CD4-positive, alpha-beta memory T cell (primary cell): ENCODE measurements at regions not wholly inside any gene's neighbourhood (a gene's known extent, or its start where the extent isn't known, plus 50 kb on each side); places are given as distances from the start of the nearest gene placed in this dataset.

Source experiments
- CTCF ChIA-PET: fragments of 350-600 bp; sonication (Branson Sonifier 250); formaldehyde crosslinking; loops from one replicate; lab custom pipeline; 2021; ENCODE audit warnings: inconsistent platforms; ENCODE audit not compliant: partially characterized antibody; lab: Charles Lee
- POLR2A ChIA-PET: fragments of 350-600 bp; sonication (Branson Sonifier 250); formaldehyde crosslinking; loops from one replicate; lab custom pipeline; 2021; ENCODE audit not compliant: partially characterized antibody; lab: Charles Lee
- DNase-seq, 5 donors: peaks; one replicate each; pipeline versions ENCODE4 v3.0.0 to v3.0.0-alpha.2; 2020 to 2022; ENCODE audit warnings: mixed read lengths in 1 of 5
- H3K27ac ChIP-seq: one replicate; pipeline ENCODE4 v1.7.0; 2013; ENCODE audit warnings: low read depth, low read length
- H3K27me3 ChIP-seq: 2 replicates; pipeline ENCODE4 v1.7.0; 2013; ENCODE audit warnings: mild to moderate bottlenecking, low read length, moderate library complexity; ENCODE audit not compliant: insufficient read depth
- H3K36me3 ChIP-seq: 2 replicates; pipeline ENCODE4 v1.7.0; 2013; ENCODE audit warnings: mild to moderate bottlenecking, low read length, moderate library complexity; ENCODE audit not compliant: insufficient read depth
- H3K4me1 ChIP-seq: 2 replicates; pipeline ENCODE4 v1.7.0; 2013; ENCODE audit warnings: mild to moderate bottlenecking, low read length, moderate library complexity; ENCODE audit not compliant: insufficient read depth
- H3K4me3 ChIP-seq, 2 donors: one replicate each; pipeline ENCODE4 v1.7.0; 2013; ENCODE audit warnings: low read length in 2 of 2, mild to moderate bottlenecking in 1 of 2
- H3K9me3 ChIP-seq, 2 donors: one replicate each; pipeline ENCODE4 v1.7.0; 2013; ENCODE audit warnings: low read length in 2 of 2, control low read depth in 1 of 2; ENCODE audit not compliant: control insufficient read depth in 1 of 2
- H3K27ac Mint-ChIP-seq, 7 donors: one replicate each; pipeline ENCODE4 v1.8.0; 2020 to 2021; ENCODE audit warnings: mixed read lengths in 7 of 7, mild to moderate bottlenecking in 6 of 7, inconsistent platforms in 3 of 7, moderate library complexity in 3 of 7
- H3K27me3 Mint-ChIP-seq, 2 donors: one replicate each; pipeline ENCODE4 v1.8.0; 2020 to 2021; ENCODE audit warnings: mixed read lengths in 2 of 2
- H3K36me3 Mint-ChIP-seq, 2 donors: one replicate each; pipeline ENCODE4 v1.8.0; 2020 to 2021; ENCODE audit warnings: mixed read lengths in 2 of 2, inconsistent platforms in 1 of 2, mild to moderate bottlenecking in 1 of 2
- H3K4me1 Mint-ChIP-seq, 4 donors: one replicate each; pipeline ENCODE4 v1.8.0; 2020 to 2021; ENCODE audit warnings: mixed read lengths in 4 of 4, mild to moderate bottlenecking in 1 of 4
- H3K4me3 Mint-ChIP-seq, 8 donors: one replicate each; pipeline ENCODE4 v1.8.0; 2020 to 2021; ENCODE audit warnings: mixed read lengths in 8 of 8, mild to moderate bottlenecking in 7 of 8, moderate library complexity in 6 of 8, inconsistent platforms in 3 of 8
- H3K9me3 Mint-ChIP-seq, 8 donors: one replicate each; pipeline ENCODE4 v1.8.0; 2020 to 2021; ENCODE audit warnings: mixed read lengths in 8 of 8, mild to moderate bottlenecking in 5 of 8, inconsistent platforms in 3 of 8, moderate library complexity in 1 of 8
- intact Hi-C: fragments of 100-400 bp; cut with micrococcal nuclease; formaldehyde crosslinking; loops from one replicate; pipeline ENCODE4 v1.15.1; 2023

GRCh38 chr18:53784253-53784652, 440.2 kb downstream of the MBD2 start:
- intact Hi-C loops, result no loop called here
- POLR2A ChIA-PET, result no interaction called here
- no peak overlapping the region for H3K27ac ChIP-seq
- H3K4me1 ChIP-seq, result no peaks in the 10 kb centered on the region
- no peaks in the 10 kb centered on the region for H3K27me3 ChIP-seq
- no peaks in the 10 kb centered on the region for H3K36me3 ChIP-seq
- no peak overlapping the region for H3K4me3 ChIP-seq
- CTCF ChIA-PET, result no interaction called here
- Mint-ChIP-seq H3K27me3 (no peaks in the 10 kb centered on the region), H3K27ac (no peak overlapping the region), H3K4me1 (no peaks in the 10 kb centered on the region), H3K9me3 (peaks cover 0 to 19% (median 4%) of the 10 kb centered on the region in 8 donors), H3K4me3 (no peak overlapping the region), H3K36me3 (no peaks in the 10 kb centered on the region)
- DNase-seq, result no peak
- H3K9me3 ChIP-seq, result no peaks in the 10 kb centered on the region

GRCh38 chr18:53780666-53781065, 443.8 kb downstream of the MBD2 start:
- Mint-ChIP-seq H3K27ac (no peak overlapping the region), H3K4me3 (no peak overlapping the region), H3K27me3 (no peaks in the 10 kb centered on the region), H3K36me3 (no peaks in the 10 kb centered on the region), H3K4me1 (no peaks in the 10 kb centered on the region), H3K9me3 (peaks cover 0 to 31% (median 9%) of the 10 kb centered on the region in 8 donors)
- POLR2A ChIA-PET, result no interaction called here
- DNase-seq, result no peak
- Histone ChIP-seq H3K4me3 (no peak overlapping the region), H3K36me3 (no peaks in the 10 kb centered on the region), H3K4me1 (no peaks in the 10 kb centered on the region), H3K27ac (no peak overlapping the region), H3K9me3 (no peaks in the 10 kb centered on the region), H3K27me3 (no peaks in the 10 kb centered on the region)
- intact Hi-C loops, result no loop called here
- CTCF ChIA-PET, result no interaction called here

- no peaks in the 10 kb centered on the region for H3K36me3 Mint-ChIP-seq
- Histone ChIP-seq H3K27ac (no peak overlapping the region), H3K4me1 (no peaks in the 10 kb centered on the region), H3K9me3 (no peaks in the 10 kb centered on the region), H3K27me3 (no peaks in the 10 kb centered on the region), H3K36me3 (no peaks in the 10 kb centered on the region), H3K4me3 (no peak overlapping the region)
- H3K27me3 Mint-ChIP-seq, result no peaks in the 10 kb centered on the region
- ChIA-PET CTCF (no interaction called here), POLR2A (no interaction called here)
- no peaks in the 10 kb centered on the region for H3K4me1 Mint-ChIP-seq
- no peak overlapping the region for H3K4me3 Mint-ChIP-seq
- intact Hi-C loops, result no loop called here
- H3K9me3 Mint-ChIP-seq, result peaks cover 5 to 23% (median 14%) of the 10 kb centered on the region in 8 donors
- no peak for DNase-seq
- H3K27ac Mint-ChIP-seq, result no peak overlapping the region
These were observed 452.2 kb downstream of the MBD2 start for GRCh38 chr18:53772293-53772692.

- POLR2A ChIA-PET, result no interaction called here
- Mint-ChIP-seq H3K27me3 (no peaks in the 10 kb centered on the region), H3K4me3 (no peak overlapping the region), H3K27ac (no peak overlapping the region), H3K9me3 (peaks cover 8 to 26% (median 18%) of the 10 kb centered on the region in 8 donors), H3K36me3 (no peaks in the 10 kb centered on the region), H3K4me1 (no peaks in the 10 kb centered on the region)
- Histone ChIP-seq H3K9me3 (no peaks in the 10 kb centered on the region), H3K27me3 (no peaks in the 10 kb centered on the region), H3K4me3 (no peak overlapping the region), H3K36me3 (no peaks in the 10 kb centered on the region), H3K27ac (no peak overlapping the region), H3K4me1 (no peaks in the 10 kb centered on the region)
- no peak for DNase-seq
- intact Hi-C loops, result no loop called here
- CTCF ChIA-PET, result no interaction called here
These were observed 452.8 kb downstream of the MBD2 start for GRCh38 chr18:53771664-53772063.

DNA sequence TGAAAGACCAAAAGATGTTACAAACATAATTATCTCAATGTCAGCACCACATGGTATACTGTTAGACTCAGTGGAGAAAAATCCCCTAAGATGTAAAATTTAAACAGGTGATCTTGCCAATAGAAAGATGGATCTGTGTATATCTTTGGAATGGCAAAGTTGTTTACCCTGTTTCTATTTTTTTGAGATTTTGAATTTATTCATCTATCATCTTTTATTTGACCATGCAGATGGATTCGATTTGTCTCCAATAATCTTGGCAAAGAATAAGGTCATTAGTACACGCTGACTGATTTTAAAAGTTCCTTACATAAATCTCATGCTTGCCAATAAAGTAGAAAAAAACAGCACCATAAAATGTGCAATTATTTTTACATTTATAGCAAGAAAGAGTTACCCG, 459.3 kb downstream of the MBD2 start:
- POLR2A ChIA-PET, result no interaction called here
- peaks cover 11 to 27% (median 22%) of the 10 kb centered on the region in 8 donors for H3K9me3 Mint-ChIP-seq
- no peaks in the 10 kb centered on the region for H3K36me3 ChIP-seq
- no peaks in the 10 kb centered on the region for H3K9me3 ChIP-seq
- H3K4me1 ChIP-seq, result no peaks in the 10 kb centered on the region
- CTCF ChIA-PET, result no interaction called here
- no peak overlapping the region for H3K4me3 Mint-ChIP-seq
- H3K36me3 Mint-ChIP-seq, result no peaks in the 10 kb centered on the region
- no peak for DNase-seq
- intact Hi-C loops, result no loop called here
- no peak overlapping the region for H3K27ac Mint-ChIP-seq
- H3K27ac ChIP-seq, result no peak overlapping the region
- H3K27me3 Mint-ChIP-seq, result no peaks in the 10 kb centered on the region
- no peaks in the 10 kb centered on the region for H3K4me1 Mint-ChIP-seq
- no peak overlapping the region for H3K4me3 ChIP-seq
- no peaks in the 10 kb centered on the region for H3K27me3 ChIP-seq

- H3K27me3 ChIP-seq, result no peaks in the 10 kb centered on the region
- DNase-seq, result no peak
- H3K4me1 ChIP-seq, result no peaks in the 10 kb centered on the region
- H3K4me3 ChIP-seq, result no peak overlapping the region
- no peak overlapping the region for H3K27ac ChIP-seq
- POLR2A ChIA-PET, result no interaction called here
- Mint-ChIP-seq H3K9me3 (peaks cover 11 to 27% (median 23%) of the 10 kb centered on the region in 8 donors), H3K27ac (no peak overlapping the region), H3K36me3 (no peaks in the 10 kb centered on the region), H3K4me1 (no peaks in the 10 kb centered on the region), H3K27me3 (no peaks in the 10 kb centered on the region), H3K4me3 (no peak overlapping the region)
- H3K9me3 ChIP-seq, result no peaks in the 10 kb centered on the region
- H3K36me3 ChIP-seq, result no peaks in the 10 kb centered on the region
- intact Hi-C loops, result no loop called here
- CTCF ChIA-PET, result no interaction called here
These were observed 460.4 kb downstream of the MBD2 start for GRCh38 chr18:53764086-53764485.

DNA sequence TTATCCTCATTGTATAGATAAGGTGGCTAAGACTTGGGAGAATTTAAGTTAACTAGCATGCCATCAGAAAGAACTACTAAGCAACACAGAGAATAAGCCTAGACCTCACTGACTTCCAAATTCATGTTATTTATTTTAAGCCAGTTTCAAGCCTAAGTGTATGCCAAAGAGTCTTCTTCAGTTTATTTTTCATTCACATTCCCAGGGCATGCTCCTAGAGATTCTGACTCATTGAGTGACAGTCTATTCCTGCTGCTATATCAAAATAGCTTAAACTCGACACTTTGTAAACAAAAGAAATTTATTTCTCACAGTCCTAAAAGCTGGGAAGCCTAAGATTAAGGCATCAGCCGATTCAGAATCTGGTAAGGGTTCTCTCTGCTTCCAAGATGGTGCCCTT, 467.1 kb downstream of the MBD2 start:
- POLR2A ChIA-PET, result no interaction called here
- peaks cover 2 to 9% (median 6%) of the 10 kb centered on the region in 8 donors for H3K9me3 Mint-ChIP-seq

GRCh38 chr18:53756610-53756972, 467.9 kb downstream of the MBD2 start:
- Mint-ChIP-seq H3K9me3 (peaks cover under 1 to 11% (median 4%) of the 10 kb centered on the region in 8 donors), H3K27me3 (no peaks in the 10 kb centered on the region), H3K36me3 (no peaks in the 10 kb centered on the region), H3K4me1 (no peaks in the 10 kb centered on the region), H3K4me3 (no peak overlapping the region), H3K27ac (no peak overlapping the region)
- ChIA-PET CTCF (no interaction called here), POLR2A (no interaction called here)
- intact Hi-C loops, result no loop called here
- Histone ChIP-seq H3K4me3 (no peak overlapping the region), H3K9me3 (no peaks in the 10 kb centered on the region), H3K27ac (no peak overlapping the region), H3K27me3 (no peaks in the 10 kb centered on the region), H3K4me1 (no peaks in the 10 kb centered on the region), H3K36me3 (no peaks in the 10 kb centered on the region)
- DNase-seq, result no peak

More for the DNA sequence above, 467.1 kb downstream of the MBD2 start:
- Mint-ChIP-seq H3K4me1 (no peaks in the 10 kb centered on the region), H3K4me3 (no peak overlapping the region), H3K27ac (no peak overlapping the region), H3K36me3 (no peaks in the 10 kb centered on the region), H3K27me3 (no peaks in the 10 kb centered on the region)
- Histone ChIP-seq H3K9me3 (no peaks in the 10 kb centered on the region), H3K36me3 (no peaks in the 10 kb centered on the region), H3K27me3 (no peaks in the 10 kb centered on the region), H3K4me3 (no peak overlapping the region), H3K4me1 (no peaks in the 10 kb centered on the region), H3K27ac (no peak overlapping the region)
- intact Hi-C loops, result no loop called here
- DNase-seq, result no peak
- CTCF ChIA-PET, result no interaction called here
